HCT116 (cell line): ENCODE measurements at regions not wholly inside any gene's neighbourhood (a gene's known extent, or its start where the extent isn't known, plus 50 kb on each side); places are given as distances from the start of the nearest gene placed in this dataset.

Experiments
- ATAC-seq: fragments of 200-7000 bp; cut with Tn5 transposase; 2 replicates; pipeline ENCODE4 v1.9.1; 2020; ENCODE audit warnings: mild to moderate bottlenecking, moderate library complexity
- BruUV-seq: library from RNA; stranded (reverse); fragments of 400-500 nt; replicated peaks from 2 replicates; lab custom pipeline; 2021; lab: Mats Ljungman, UMichigan
- CTCF ChIA-PET: fragments of 300-600 bp; sonication (Branson Sonifier 250); formaldehyde crosslinking; loops from one replicate; lab custom pipeline; 2021; ENCODE audit warnings: antibody characterized with exemption; lab: Charles Lee
- POLR2A ChIA-PET: fragments of 300-600, 350-600 bp; sonication (Branson Sonifier 250); formaldehyde crosslinking; loops from one replicate; lab custom pipeline; 2021; ENCODE audit warnings: antibody characterized with exemption; lab: Charles Lee
- RAD21 ChIA-PET, 2 experiments: fragments of 300-600 bp; sonication (Branson Sonifier 250); formaldehyde crosslinking; loops; one replicate each; lab custom pipeline; 2023; ENCODE audit warnings: low total read pairs in 2 of 2; ENCODE audit not compliant: uncharacterized antibody in 2 of 2, unreplicated experiment in 2 of 2, low non-redundant PET in 1 of 2; lab: Charles Lee
- DNase-seq: peaks from one replicate; pipeline ENCODE4 v3.0.0-alpha.2; 2010; ENCODE audit warnings: low read depth, low spot score
- H2AFZ ChIP-seq: fragments of 200-600 bp; shearing (Covaris generic), sonication (generic); 2 replicates; pipeline ENCODE4 v1.6.1; 2017; ENCODE audit warnings: low read depth, mixed run types, mixed read lengths, antibody characterized with exemption, low read length; ENCODE audit not compliant: poor library complexity, severe bottlenecking
- H3K27ac ChIP-seq: 2 replicates; pipeline ENCODE4 v1.5.1; 2012; ENCODE audit warnings: low read depth, low read length
- H3K27me3 ChIP-seq: fragments of 200-600 bp; sonication (generic); 2 replicates; pipeline ENCODE4 v1.6.1; 2016; ENCODE audit warnings: mixed run types, low read length, mixed read lengths; ENCODE audit not compliant: insufficient read depth
- H3K36me3 ChIP-seq, 2 experiments: fragments of 200-500 bp in 1 of 2; fragments of 200-600 bp in 1 of 2; sonication (Bioruptor generic) in 1 of 2; sonication (generic) in 1 of 2; 2 replicates each; pipeline versions ENCODE4 v1.5.1 to v1.6.1; 2014 to 2016; ENCODE audit warnings: low read length in 2 of 2, inconsistent platforms in 1 of 2, mixed read lengths in 1 of 2, mixed run types in 1 of 2; ENCODE audit not compliant: insufficient read depth in 2 of 2, control insufficient read depth in 1 of 2
- H3K4me1 ChIP-seq, 2 experiments: fragments of 200-600 bp in 1 of 2; sonication (generic) in 1 of 2; 2 replicates each; pipeline versions ENCODE4 v1.5.1 to v1.6.1; 2012 to 2017; ENCODE audit warnings: low read length in 2 of 2, inconsistent platforms in 1 of 2, mild to moderate bottlenecking in 1 of 2, mixed read lengths in 1 of 2, mixed run types in 1 of 2, moderate library complexity in 1 of 2; ENCODE audit not compliant: insufficient read depth in 2 of 2, control insufficient read depth in 1 of 2
- H3K4me2 ChIP-seq: fragments of 200-600 bp; sonication (generic); 2 replicates; pipeline ENCODE4 v1.6.1; 2017; ENCODE audit warnings: mixed run types, low read length, mixed read lengths
- H3K4me3 ChIP-seq, 2 experiments: fragments of 200-600 bp in 1 of 2; sonication (generic) in 1 of 2; replicated peaks in 1 of 2; 2 replicates each; pipeline ENCODE4 v1.5.1; 2011 to 2016; ENCODE audit warnings: low read length in 2 of 2, control low read depth in 1 of 2, low read depth in 1 of 2, mild to moderate bottlenecking in 1 of 2, mixed read lengths in 1 of 2, mixed run types in 1 of 2
- H3K79me2 ChIP-seq: fragments of 200-600 bp; sonication (generic); 2 replicates; pipeline ENCODE4 v1.6.1; 2017; ENCODE audit warnings: mild to moderate bottlenecking, mixed run types, low read length, moderate library complexity, mixed read lengths; ENCODE audit not compliant: insufficient read depth
- H3K9ac ChIP-seq: fragments of 200-600 bp; sonication (generic); 2 replicates; pipeline ENCODE4 v1.6.1; 2016; ENCODE audit warnings: low read length, mixed read lengths
- H3K9me2 ChIP-seq: fragments of 200-600 bp; sonication (generic), shearing (Covaris generic); 2 replicates; pipeline ENCODE4 v1.6.1; 2017; ENCODE audit warnings: mixed run types, mild to moderate bottlenecking, moderate library complexity; ENCODE audit not compliant: insufficient read depth
- H3K9me3 ChIP-seq, 2 experiments: fragments of 200-500 bp in 1 of 2; fragments of 200-600 bp in 1 of 2; sonication (Bioruptor generic) in 1 of 2; sonication (generic) in 1 of 2; 2 replicates each; pipeline ENCODE4 v1.6.1; 2014 to 2017; ENCODE audit warnings: low read length in 2 of 2, mixed read lengths in 2 of 2, inconsistent platforms in 1 of 2, low read depth in 1 of 2, mild to moderate bottlenecking in 1 of 2, mixed run types in 1 of 2, moderate library complexity in 1 of 2; ENCODE audit not compliant: control insufficient read depth in 1 of 2, insufficient read depth in 1 of 2
- H4K20me1 ChIP-seq: fragments of 200-600 bp; sonication (generic), shearing (Covaris generic); 2 replicates; pipeline ENCODE4 v1.6.1; 2017; ENCODE audit warnings: mixed run types, mild to moderate bottlenecking, moderate library complexity; ENCODE audit not compliant: insufficient read depth
- ATF3 ChIP-seq: IDR thresholded peaks from 2 replicates; pipeline ENCODE4 v1.6.1; 2012
- CBX3 ChIP-seq: IDR thresholded peaks from 2 replicates; pipeline ENCODE4 v1.6.1; 2012; ENCODE audit warnings: low read depth
- CEBPB ChIP-seq: IDR thresholded peaks from 2 replicates; pipeline ENCODE4 v1.6.1; 2012; ENCODE audit warnings: low read depth
- CTCF ChIP-seq, 3 experiments: fragments of 200-600 bp in 1 of 3; sonication (generic) in 1 of 3; IDR thresholded peaks in 2 of 3; conservative IDR thresholded peaks in 1 of 3; 2 replicates each; pipeline ENCODE4 v1.5.1; 2012 to 2017; ENCODE audit warnings: low read depth in 2 of 3, low read length in 2 of 3, antibody characterized with exemption in 1 of 3, borderline replicate concordance in 1 of 3, control low read depth in 1 of 3, mild to moderate bottlenecking in 1 of 3, mixed read lengths in 1 of 3, mixed run types in 1 of 3, moderate library complexity in 1 of 3; ENCODE audit not compliant: insufficient read depth in 1 of 3
- ELF1 ChIP-seq: IDR thresholded peaks from 2 replicates; pipeline ENCODE4 v1.6.1; 2012; ENCODE audit warnings: low read depth, borderline replicate concordance
- EZH2phosphoT487 ChIP-seq: fragments of 200-600 bp; IDR thresholded peaks from 2 replicates; pipeline ENCODE4 v1.6.1; 2018; ENCODE audit warnings: antibody characterized with exemption, borderline replicate concordance
- JUND ChIP-seq: IDR thresholded peaks from 2 replicates; pipeline ENCODE4 v1.6.1; 2012
- POLR2A ChIP-seq: IDR thresholded peaks from 2 replicates; pipeline ENCODE4 v1.7.0; 2011; ENCODE audit warnings: borderline replicate concordance; ENCODE audit not compliant: insufficient read depth, insufficient read length; ENCODE audit errors: extremely low read depth
- POLR2AphosphoS5 ChIP-seq: IDR thresholded peaks from 2 replicates; pipeline ENCODE4 v1.6.1; 2011; ENCODE audit warnings: mild to moderate bottlenecking, low read depth, low read length, moderate library complexity
- RAD21 ChIP-seq: IDR thresholded peaks from 2 replicates; pipeline ENCODE4 v1.6.1; 2012; ENCODE audit warnings: low read depth, mild to moderate bottlenecking
- SP1 ChIP-seq: IDR thresholded peaks from 2 replicates; pipeline ENCODE4 v1.6.1; 2012; ENCODE audit warnings: low read depth
- TCF7L2 ChIP-seq: IDR thresholded peaks from 2 replicates; pipeline ENCODE4 v1.7.0; 2011; ENCODE audit warnings: borderline replicate concordance, inconsistent platforms; ENCODE audit not compliant: insufficient read depth, insufficient read length; ENCODE audit errors: extremely low read depth
- YY1 ChIP-seq: IDR thresholded peaks from 2 replicates; pipeline ENCODE4 v1.6.1; 2011; ENCODE audit warnings: low read length, low read depth, moderate library complexity, mild to moderate bottlenecking; ENCODE audit not compliant: insufficient replicate concordance; ENCODE audit errors: extremely low read depth
- ZNF274 ChIP-seq: fragments of 200-500 bp; sonication (Bioruptor generic); IDR thresholded peaks from 2 replicates; pipeline ENCODE4 v1.6.1; 2014; ENCODE audit warnings: mild to moderate bottlenecking, low read depth, low read length, inconsistent platforms
- intact Hi-C: fragments of 100-400 bp; cut with micrococcal nuclease; formaldehyde crosslinking; loops from 2 replicates; pipeline ENCODE4 v1.10.0; 2022

GRCh38 chr5:53425687-53426511 is 54.5 kb upstream of the FST start:
- ChIA-PET RAD21 (no interaction called here), CTCF (interaction anchor here (1.2 to 1.6 kb wide), 3 partner anchors 9 to 809 kb away, joined by 4 to 5 read pairs (median 4); no protein-coding TSS in a partner anchor), POLR2A (no interaction called here)
- H3K4me2 ChIP-seq: no peak overlapping the region
- no peak overlapping the region for H3K4me3 ChIP-seq
- H4K20me1 ChIP-seq: no peaks in the 10 kb centered on the region
- H3K27ac ChIP-seq: no peak overlapping the region
- no peaks in the 10 kb centered on the region for H3K79me2 ChIP-seq
- H3K4me1 ChIP-seq: peaks cover 0 to 2% of the 10 kb centered on the region in 2 experiments; a peak in 1 of 4 replicates
- DNase-seq: peak; percentile 45
- H3K9me3 ChIP-seq: no peaks in the 10 kb centered on the region
- ATAC-seq: peak; percentile 77
- H3K36me3 ChIP-seq: no peaks in the 10 kb centered on the region
- no peaks in the 10 kb centered on the region for H3K9me2 ChIP-seq
- BruUV-seq: no TSS peak
- TF ChIP-seq RAD21 (peak; percentile 74), SP1 (no peak), YY1 (peak; percentile 82), TCF7L2 (no peak), JUND (no peak), CBX3 (peak; percentile 40; the same call in 1 of the 2 replicates), CEBPB (no peak), ELF1 (no peak), POLR2AphosphoS5 (no peak), POLR2A (no peak), CTCF (IDR thresholded peaks at IDR 0.05 in 2 of 3, conservative IDR thresholded peaks at IDR 0.05 in 1 of 3; ENCODE audit: borderline replicate concordance in 1 of 3, insufficient read depth in 1 of 3, low read depth in 2 of 3, low read length in 2 of 3) (peak; percentile 44 to 67 (median 65); a peak in 5 of 6 replicates), ATF3 (no peak), EZH2phosphoT487 (no peak), ZNF274 (no peak)
- H3K9ac ChIP-seq: no peak overlapping the region
- peak overlapping the region; percentile 90 for H2AFZ ChIP-seq
- intact Hi-C loops: loop anchor here (1.0 kb wide), 1 partner anchor 791 kb away; no protein-coding TSS in a partner anchor
- H3K27me3 ChIP-seq: no peaks in the 10 kb centered on the region
